NCI-H1930 (cell line): ENCODE measurements at regions not wholly inside any gene's neighbourhood (a gene's known extent, or its start where the extent isn't known, plus 50 kb on each side); places are given as distances from the start of the nearest gene placed in this dataset.
"Not testable (repeated sequence)": the region's sequence is repeated elsewhere in the genome, so short reads cannot be mapped to it uniquely, and the experiment has no call there.

Experiments used
- DNase-seq, 2 experiments: peaks; one replicate each; lab custom pipeline; 2025; lab: John Stamatoyannopoulos, UW

DNA sequence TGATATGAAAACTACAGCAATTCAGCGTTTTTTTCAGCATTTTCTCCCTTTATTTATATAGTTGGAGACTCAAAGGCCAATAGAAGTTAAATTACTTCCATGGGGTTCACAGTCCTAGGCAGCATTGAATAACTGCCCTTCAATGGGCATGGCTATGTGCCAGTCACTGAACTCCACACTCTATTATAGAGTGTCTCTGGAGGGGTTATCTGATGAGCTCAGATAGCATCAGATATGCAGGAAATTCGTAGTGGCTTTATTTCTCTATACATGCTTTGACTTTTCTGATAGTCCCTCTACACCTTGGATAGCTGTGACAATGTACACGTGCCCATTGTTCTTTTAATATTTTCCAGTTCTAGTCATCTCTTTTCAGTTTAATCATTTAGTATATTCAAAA is 396.9 kb upstream of the CBLB start:
- DNase-seq, result no peak

GRCh38 chr3:106268696-106269095 is 399.9 kb upstream of the CBLB start:
- DNase-seq, result no peak

DNA sequence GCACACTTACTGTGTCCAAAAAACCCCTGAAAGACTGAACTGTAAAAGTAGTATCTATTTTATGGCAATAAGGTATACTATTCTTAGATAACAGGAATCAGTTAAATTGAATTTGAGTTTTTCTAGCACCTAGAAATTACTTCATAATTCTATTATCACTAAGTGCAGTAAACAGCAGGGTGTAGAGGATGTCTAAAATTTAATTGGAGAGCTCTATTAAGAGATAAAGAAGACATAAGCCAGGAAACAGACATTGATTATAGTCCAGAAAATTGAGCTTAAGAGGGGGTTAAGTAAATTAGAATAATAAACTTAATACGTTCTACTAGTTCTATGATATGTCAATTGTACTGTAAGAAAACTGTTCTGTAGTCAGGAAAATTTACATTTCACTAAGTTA is 403.5 kb upstream of the CBLB start:
- DNase-seq, result no peak

DNA sequence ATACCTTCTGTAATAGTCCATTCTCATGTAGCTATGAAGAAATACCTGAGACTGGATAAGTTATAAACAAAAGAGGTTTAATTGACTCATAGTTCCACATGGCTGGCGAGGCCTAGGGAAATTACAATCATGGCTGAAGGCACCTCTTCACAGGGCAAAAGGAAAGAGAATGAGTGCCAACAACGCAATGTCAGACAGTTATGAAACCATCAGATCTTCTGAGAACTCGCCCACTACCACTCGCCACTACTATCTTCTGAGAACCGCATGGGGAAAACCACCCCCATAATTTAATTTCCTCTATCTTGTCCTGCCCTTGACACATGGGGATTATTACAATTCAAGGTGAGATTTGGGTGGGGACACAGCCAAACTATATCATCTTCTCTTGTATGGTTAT is 406.8 kb upstream of the CBLB start:
- no peak for DNase-seq

DNA sequence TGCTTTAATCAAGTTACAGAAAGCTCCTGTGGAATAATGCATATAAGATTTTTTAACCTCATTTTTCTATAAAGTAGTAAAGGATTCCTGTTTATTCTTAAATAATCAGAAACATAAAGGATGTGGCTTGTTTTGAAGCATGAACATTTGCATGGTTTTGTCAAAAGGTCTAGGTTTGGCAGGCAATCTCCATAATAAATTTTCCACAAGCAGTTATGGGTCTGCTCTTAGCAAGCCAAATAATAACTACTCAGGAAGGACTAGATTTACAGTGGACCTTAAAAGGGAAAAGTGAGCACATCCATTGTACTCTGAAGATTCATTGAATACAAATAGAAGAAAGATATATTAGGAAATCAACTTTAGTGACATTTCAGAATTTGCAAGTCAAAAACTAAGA is 407.3 kb upstream of the CBLB start:
- no peak for DNase-seq

- no peak for DNase-seq
Observed at GRCh38 chr3:106276755-106277612, 408.2 kb upstream of the CBLB start.

DNA sequence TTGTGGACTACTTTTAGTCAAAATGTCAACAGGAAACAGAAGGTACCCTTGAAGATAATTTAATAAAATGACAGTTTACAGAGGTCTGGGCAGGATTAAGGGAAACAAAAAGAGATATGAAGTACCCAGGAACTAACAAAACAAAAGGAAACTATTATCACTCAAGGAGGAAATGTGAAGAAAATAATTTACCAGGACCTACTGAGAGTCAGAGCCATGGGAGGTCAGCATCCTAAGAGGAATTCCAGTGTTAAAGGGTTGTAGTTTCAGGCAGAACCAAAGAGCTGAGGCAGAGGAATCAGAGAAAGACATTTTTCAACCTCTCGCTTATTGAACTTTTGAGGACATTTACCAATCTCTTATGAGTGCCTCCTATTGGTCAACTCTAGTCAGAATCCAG is 408.9 kb upstream of the CBLB start:
- DNase-seq, result no peak

- no peak for DNase-seq
Observed at GRCh38 chr3:106281221-106281620, 412.4 kb upstream of the CBLB start.

DNA sequence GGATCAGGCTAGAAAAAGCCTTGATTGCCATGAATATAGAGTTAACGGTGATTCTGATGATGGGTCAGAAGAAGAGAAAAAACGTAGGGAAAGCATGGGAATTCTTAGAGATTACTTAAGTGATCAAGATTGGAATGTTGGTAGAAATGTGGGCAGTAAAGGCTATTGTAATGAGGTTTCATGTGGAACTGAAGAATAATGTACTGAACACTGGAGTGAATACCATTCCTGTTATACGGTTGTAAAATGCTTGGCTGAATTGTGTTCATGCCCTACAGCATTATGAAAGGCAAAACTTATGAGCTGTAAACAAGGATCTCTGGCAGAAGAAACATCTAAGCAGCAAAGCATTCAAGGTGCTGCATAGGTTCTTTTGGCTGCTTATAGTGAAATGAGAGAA is 414.1 kb upstream of the CBLB start:
- no peak for DNase-seq

GRCh38 chr3:106288781-106289180 is 420.0 kb upstream of the CBLB start:
- no peak for DNase-seq

GRCh38 chr3:106290304-106290997 is 421.6 kb upstream of the CBLB start:
- DNase-seq, result no peak

DNA sequence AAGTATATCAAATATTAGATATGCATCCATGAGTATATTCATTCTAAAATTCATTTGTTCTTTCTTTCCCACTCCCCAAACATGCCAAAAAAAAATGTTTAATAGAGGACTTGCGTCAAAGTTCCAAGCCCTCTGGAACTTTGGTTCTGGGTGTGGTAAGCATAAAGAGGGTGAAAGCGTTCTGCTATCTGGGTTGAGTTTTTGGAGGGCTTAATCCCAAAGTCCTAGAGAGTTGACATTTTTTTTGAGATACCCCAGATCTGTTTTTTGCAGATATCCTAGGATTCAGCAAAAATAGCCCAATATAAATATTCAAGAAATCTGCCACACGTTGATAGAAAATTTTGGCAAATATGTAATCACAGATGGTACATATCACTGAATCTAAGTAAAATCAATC is 424.3 kb upstream of the CBLB start:
- DNase-seq, result no peak

GRCh38 chr3:106294121-106294520 is 425.3 kb upstream of the CBLB start:
- no peak for DNase-seq

DNA sequence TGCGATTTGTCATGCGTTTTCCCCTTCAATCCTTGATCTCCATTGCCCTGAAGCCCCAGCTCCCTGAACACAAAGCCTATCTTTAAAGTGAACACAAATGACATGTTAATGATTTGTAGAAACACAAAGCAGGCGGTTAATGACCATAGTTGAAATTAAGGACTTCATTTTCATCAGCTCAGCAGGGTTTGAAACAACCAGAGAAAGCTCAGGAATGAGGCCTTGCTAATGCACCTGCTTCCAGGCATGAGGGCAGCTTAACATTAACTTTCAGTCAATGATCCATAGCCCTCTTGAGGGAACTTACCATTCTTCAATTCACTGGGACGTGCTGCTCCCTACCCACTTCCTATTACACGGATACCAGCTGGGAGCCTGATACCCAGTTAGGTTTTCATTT is 427.2 kb upstream of the CBLB start:
- no peak for DNase-seq

DNA sequence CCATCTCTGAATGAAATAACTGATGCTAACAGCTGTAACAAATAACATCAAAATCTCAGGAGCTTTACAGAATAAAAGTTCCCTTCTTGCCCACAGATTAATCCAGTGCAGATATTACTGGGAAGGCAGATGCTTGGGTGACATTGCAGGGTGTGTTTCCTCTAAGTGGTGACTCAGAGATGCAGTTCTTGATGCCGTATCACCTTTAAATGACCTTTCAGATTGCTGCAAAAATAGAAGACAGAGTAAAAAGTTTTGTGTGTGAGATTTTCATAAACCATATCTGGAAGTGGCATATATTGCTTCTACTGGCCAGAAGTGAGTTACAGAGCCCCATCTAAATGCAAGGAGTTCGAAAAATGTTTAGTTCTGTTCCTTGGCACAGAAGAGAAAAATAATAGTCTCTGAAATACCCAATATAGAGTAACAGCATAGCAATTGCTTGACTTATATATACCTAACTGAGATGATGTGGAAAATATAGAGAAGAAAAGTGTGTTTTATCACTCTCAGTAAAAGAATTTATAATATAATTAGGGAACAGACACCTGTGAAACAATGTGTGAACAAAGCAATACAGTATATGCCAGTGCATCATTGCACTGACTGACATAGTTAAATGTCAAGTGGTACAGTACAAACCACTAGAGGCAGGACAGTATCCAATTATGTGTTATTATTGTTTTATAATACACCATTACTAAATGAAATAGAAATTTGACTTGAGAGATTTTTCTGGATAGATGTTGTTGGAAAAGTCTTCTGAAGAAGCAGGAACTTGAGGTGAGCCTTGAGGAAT is 430.7 kb upstream of the CBLB start:
- no peak for DNase-seq

DNA sequence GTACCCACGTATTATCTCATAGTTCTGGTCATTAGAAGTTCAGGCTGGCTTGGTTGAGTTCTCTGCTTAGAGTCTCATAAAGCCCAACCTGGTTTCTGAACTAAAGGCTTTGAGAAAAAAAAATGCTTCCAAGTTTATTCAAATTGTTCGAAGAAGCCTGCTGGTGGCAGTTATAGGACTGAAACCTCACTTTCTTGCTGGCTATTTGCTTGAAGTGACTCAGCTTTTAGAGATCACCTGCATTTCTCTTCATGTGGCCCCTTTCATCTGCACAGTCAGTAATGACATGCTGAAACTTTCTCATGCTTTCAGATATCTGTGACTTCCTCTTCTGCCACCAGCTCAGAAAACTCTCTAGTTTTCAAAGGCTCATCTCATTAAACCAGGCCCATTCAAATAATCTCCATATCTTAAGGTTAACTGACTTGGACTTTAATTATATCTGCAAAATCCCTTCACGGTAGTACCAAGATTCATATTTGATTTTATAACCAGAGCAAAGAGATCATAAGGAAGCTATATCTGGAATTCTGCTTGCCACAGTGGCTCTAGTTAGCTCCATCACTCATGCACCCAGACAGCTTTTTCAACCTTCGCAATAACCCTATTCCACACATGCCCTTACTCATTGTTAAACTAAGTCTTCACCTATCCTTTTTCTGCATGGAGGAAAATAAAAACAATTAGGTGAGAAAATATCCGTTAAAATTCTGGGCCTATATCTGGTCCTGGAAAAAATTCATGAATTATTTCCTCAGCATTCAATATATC is 433.8 kb upstream of the CBLB start:
- DNase-seq, result no peak

DNA sequence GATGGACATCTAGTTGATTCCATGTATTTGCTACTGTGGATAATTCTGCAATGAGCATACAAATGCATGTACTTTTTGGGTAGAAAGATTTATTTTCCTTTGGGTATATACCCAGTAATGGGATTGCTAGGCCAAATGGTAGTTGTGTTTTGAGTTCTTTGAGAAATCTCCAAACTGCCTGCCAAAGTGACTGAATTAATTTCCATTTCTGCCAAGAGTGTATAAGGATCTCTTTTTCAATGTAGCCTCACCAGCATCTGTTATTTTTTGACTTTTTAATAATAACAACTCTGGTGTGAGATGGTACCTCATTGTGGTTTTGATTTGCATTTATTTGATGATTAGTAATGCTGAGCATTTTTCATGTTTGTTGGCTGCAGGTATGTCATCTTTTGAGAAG is 435.0 kb upstream of the CBLB start:
- no peak for DNase-seq

DNA sequence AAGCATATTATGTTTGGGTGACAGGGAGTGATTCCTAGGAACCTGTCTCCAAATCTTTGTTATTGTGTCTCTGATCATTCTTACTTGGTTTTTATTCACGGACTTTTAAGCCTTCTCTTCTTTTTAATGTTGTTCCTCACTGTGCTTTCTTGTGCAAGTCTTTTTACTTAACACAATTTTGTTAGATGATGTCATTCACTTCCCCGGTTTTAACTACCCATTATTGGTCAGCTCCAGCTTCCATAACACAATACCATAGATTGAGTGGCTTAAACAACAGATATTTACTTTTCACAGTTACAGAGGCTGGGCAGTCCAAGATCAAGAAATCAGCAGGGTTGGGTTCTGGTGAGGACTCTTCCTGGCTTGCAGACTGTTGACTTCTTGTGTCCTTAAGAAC is 436.3 kb upstream of the CBLB start:
- no peak for DNase-seq

GRCh38 chr3:106305882-106306435 is 437.1 kb upstream of the CBLB start:
- DNase-seq, result no peak

- DNase-seq, result no peak
Observed at GRCh38 chr3:106309274-106309673, 440.5 kb upstream of the CBLB start.

DNA sequence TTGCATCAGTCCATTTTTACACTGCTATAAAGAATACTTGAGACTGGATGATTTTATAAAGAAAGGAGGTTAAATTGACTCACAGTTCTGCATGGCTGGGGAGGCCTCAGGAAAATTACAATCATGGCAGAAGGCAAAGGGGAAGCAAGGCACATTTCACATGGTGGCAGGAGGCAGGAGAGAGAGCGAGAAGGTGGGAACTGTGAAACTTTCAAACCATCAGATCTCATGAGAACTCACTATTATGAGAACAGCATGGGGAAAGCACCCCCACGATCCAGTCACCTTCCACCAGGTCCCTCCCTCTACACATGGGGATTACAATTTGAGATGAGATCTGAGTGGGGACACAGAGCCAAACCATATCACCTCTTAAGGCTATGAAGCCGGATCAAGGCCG is 441.0 kb upstream of the CBLB start:
- not testable (repeated sequence) for DNase-seq
